HepG2 (cell line): ENCODE measurements at regions not wholly inside any gene's neighbourhood (a gene's known extent, or its start where the extent isn't known, plus 50 kb on each side); places are given as distances from the start of the nearest gene placed in this dataset.

ENCODE experiments used
- ETS1 ChIP-seq: sonication (generic); formaldehyde crosslinking; IDR thresholded peaks from 2 replicates; pipeline ENCODE4 v1.4.0; 2020; ENCODE audit warnings: missing genetic modification reagents
- KAT7 ChIP-seq: IDR thresholded peaks from 2 replicates; pipeline ENCODE4 v1.6.1; 2018; ENCODE audit warnings: borderline replicate concordance, missing compliant biosample characterization
- PAXIP1 ChIP-seq: sonication (generic); formaldehyde crosslinking; conservative IDR thresholded peaks from 2 replicates; pipeline ENCODE4 v1.4.0; 2020; ENCODE audit warnings: mild to moderate bottlenecking, missing genetic modification reagents, moderate library complexity
- TP53 ChIP-seq: sonication (generic); formaldehyde crosslinking; conservative IDR thresholded peaks from 2 replicates; pipeline ENCODE4 v1.4.0; 2020; ENCODE audit warnings: missing genetic modification reagents
- ZNF18 ChIP-seq: sonication (generic); formaldehyde crosslinking; IDR thresholded peaks from 2 replicates; pipeline ENCODE4 v1.8.0; 2022; ENCODE audit warnings: mild to moderate bottlenecking, missing genetic modification reagents; ENCODE audit not compliant: insufficient replicate concordance
- ZNF451 ChIP-seq: sonication (generic); formaldehyde crosslinking; IDR thresholded peaks from 2 replicates; pipeline ENCODE4 v1.5.0; 2020; ENCODE audit warnings: mild to moderate bottlenecking, missing genetic modification reagents

GRCh38 chr21:43299441-43300277 lies 127.3 kb downstream of the SIK1 start (continued):
- TF ChIP-seq TP53 (CRISPR knock-in tag) (no peak), KAT7 (CRISPR knock-in tag) (no peak), ZNF451 (no peak), ZNF18 (peak; percentile 93), ETS1 (CRISPR knock-in tag) (no peak), PAXIP1 (CRISPR knock-in tag) (peak; percentile 78)
